ENCODE measurements at regions not wholly inside any gene's neighbourhood (a gene's known extent, or its start where the extent isn't known, plus 50 kb on each side); places are given as distances from the start of the nearest gene placed in this dataset.

DNA sequence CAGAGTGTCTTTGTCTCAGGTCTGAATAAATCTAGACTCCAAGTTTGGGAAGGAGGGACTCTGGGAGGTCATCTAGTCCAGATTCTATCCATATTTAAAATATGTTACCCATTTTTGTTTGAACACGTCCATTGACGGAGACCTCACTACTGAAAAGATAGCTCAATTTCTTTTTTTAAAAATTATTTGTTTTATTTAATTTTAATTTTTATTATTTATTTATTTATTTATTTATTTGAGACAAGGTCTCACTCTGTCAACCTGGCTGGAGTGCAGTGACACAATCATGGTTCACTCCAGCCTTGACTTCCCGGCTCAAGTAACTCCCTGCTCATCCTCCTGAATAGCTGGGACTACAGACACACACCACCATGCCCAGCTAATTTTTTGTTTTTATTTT is 89.5 kb upstream of the SNX19 start:
- H3K4me3 ChIP-seq: no peak overlapping the region
- H3K27me3 ChIP-seq: no peaks in the 10 kb centered on the region
- no peaks in the 10 kb centered on the region for H3K4me1 ChIP-seq
- peaks cover 0 to 9% (median 3%) of the 10 kb centered on the region in 4 donors for H3K9me3 ChIP-seq
- WGBS, 2 donors: 97 to 98% methylated on average over 3 of the region's 3 CpGs
- no peak overlapping the region for H3K27ac ChIP-seq
- TF ChIP-seq POLR2A (IDR thresholded peaks at IDR 0.05): no peak
- TF ChIP-seq, protein P1, sequence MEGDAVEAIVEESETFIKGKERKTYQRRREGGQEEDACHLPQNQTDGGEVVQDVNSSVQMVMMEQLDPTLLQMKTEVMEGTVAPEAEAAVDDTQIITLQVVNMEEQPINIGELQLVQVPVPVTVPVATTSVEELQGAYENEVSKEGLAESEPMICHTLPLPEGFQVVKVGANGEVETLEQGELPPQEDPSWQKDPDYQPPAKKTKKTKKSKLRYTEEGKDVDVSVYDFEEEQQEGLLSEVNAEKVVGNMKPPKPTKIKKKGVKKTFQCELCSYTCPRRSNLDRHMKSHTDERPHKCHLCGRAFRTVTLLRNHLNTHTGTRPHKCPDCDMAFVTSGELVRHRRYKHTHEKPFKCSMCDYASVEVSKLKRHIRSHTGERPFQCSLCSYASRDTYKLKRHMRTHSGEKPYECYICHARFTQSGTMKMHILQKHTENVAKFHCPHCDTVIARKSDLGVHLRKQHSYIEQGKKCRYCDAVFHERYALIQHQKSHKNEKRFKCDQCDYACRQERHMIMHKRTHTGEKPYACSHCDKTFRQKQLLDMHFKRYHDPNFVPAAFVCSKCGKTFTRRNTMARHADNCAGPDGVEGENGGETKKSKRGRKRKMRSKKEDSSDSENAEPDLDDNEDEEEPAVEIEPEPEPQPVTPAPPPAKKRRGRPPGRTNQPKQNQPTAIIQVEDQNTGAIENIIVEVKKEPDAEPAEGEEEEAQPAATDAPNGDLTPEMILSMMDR (IDR thresholded peaks at IDR 0.05): no peak
- no peak for TF ChIP-seq EP300 (IDR thresholded peaks at IDR 0.05)
- DNase-seq (ENCODE audit: low spot score in 2 of 2): no peak
- no peaks in the 10 kb centered on the region for H3K36me3 ChIP-seq

DNA sequence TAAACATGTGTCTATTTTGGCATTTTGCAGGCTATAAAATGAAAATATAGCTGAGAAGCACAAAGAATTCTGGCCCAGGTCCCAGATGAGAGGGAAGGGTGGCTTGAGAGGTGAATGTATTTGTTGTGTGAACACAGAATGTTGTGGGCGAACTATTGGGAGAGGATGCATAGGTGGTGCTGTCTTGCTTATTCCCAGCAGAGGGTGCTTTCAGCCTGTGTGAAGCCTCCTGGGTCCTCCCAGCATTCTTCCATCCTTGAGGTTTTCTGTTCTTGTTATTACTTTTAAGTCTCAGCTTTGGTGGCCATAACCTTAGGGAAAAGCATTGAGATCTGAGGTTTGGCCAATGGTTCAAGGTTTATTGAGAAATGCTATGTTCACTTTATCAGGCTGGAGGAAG is 108.7 kb upstream of the SNX19 start:
- Histone ChIP-seq H3K27ac (no peak overlapping the region), H3K36me3 (no peaks in the 10 kb centered on the region), H3K27me3 (no peaks in the 10 kb centered on the region), H3K9me3 (peaks cover 0 to 4% (median 0%) of the 10 kb centered on the region in 4 donors), H3K4me3 (no peak overlapping the region), H3K4me1 (no peaks in the 10 kb centered on the region)
- TF ChIP-seq, protein P1 (IDR thresholded peaks at IDR 0.05): no peak
- TF ChIP-seq POLR2A (IDR thresholded peaks at IDR 0.05) (no peak), EP300 (IDR thresholded peaks at IDR 0.05) (no peak)
- WGBS, 2 donors: 38 to 59% methylated on average over 1 of the region's 1 CpG
- no peak for DNase-seq (ENCODE audit: low spot score in 2 of 2)

DNA sequence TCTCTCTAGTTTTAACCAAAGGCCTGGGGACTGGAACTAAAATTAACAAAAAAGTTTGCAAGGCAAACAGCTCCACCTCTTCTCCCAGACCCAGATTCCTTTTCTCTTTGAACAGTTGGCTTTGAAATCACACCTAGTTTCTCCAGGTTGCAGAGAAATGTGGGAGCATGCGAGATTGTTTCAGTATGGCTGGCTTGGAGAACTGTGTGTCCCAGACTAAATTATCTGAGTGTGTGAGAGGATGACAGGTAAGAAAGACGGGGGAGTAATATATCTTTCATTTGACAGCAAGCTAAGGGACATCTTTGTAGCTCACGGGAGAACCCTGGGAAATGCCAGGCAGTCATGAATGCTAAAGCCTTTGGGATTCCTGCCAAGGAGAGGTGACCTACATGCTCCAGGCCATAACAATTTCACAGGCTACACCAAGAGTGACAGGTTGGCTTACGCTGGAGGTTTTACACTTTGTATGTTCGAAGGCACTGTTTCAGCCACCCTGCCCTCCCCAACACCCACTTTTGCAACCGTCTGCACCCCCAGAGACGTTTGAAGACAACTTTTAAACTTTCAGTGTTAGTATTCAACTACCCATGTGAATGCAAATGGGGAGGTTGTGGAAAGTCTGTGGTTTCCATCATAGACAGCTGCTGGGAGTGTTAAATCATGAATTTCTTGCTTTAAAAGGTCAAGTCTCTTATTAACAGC is 109.3 kb upstream of the SNX19 start:
- TF ChIP-seq EP300 (IDR thresholded peaks at IDR 0.05) (no peak), POLR2A (IDR thresholded peaks at IDR 0.05) (no peak)
- TF ChIP-seq, protein P1 (IDR thresholded peaks at IDR 0.05): no peak
- 57 to 59% methylated on average over 7 of the region's 7 CpGs for WGBS, 2 donors
- Histone ChIP-seq H3K36me3 (no peaks in the 10 kb centered on the region), H3K27me3 (no peaks in the 10 kb centered on the region), H3K4me1 (no peaks in the 10 kb centered on the region), H3K9me3 (peaks cover 0 to 4% (median 0%) of the 10 kb centered on the region in 4 donors), H3K4me3 (no peak overlapping the region), H3K27ac (no peak overlapping the region)
- no peak for DNase-seq (ENCODE audit: low spot score in 2 of 2)

DNA sequence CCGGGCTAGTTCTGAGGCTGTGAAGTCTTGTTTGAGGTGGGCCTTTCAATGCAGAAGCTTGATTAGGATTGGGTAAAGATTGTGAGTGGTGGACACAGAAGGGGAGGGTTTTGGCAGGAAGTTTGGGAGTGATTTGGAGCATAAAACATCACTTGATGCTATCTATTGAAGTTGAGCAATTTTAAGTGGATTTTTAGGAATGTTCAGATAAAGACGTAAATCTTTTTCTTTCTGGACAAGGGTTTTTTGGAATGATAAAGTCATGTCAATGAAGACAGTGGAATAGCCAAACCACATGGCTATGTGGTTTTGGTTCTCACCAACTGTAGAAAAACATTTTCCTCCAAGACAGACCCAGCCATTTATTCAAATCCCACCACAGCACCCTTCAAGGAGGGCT is 111.2 kb upstream of the SNX19 start:
- no peak for DNase-seq (ENCODE audit: low spot score in 2 of 2)
- WGBS, 2 donors: 83 to 84% methylated on average over 2 of the region's 2 CpGs
- no peak overlapping the region for H3K27ac ChIP-seq
- no peaks in the 10 kb centered on the region for H3K9me3 ChIP-seq
- H3K27me3 ChIP-seq: no peaks in the 10 kb centered on the region
- H3K36me3 ChIP-seq: no peaks in the 10 kb centered on the region
- TF ChIP-seq, protein P1 (IDR thresholded peaks at IDR 0.05): no peak
- TF ChIP-seq POLR2A (IDR thresholded peaks at IDR 0.05) (no peak), EP300 (IDR thresholded peaks at IDR 0.05) (no peak)
- no peak overlapping the region for H3K4me3 ChIP-seq
- H3K4me1 ChIP-seq: no peaks in the 10 kb centered on the region

DNA sequence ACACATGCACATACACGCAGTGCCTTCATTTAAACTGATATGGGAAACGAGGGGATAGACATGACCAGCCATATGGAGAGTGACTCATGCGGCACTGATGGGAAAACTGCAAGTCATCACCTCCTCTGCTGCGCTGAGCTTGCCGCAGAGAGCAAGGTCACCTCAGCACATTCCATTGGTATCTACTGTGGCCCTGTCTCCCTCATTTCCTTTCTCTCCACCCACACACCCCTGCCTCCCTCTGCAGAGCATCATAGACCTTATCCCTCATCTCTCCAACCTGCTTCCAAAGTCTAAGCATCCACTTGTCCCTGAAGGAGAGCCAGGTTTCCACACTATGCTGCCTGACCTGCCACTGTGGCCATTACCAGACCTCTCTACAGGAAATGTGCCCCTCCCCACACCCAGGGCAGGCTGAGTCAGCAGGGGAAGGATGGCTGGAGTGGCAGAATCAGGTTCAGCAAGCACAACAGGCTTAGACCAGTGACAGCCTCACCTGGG is 116.9 kb upstream of the SNX19 start:
- Histone ChIP-seq H3K27me3 (no peaks in the 10 kb centered on the region), H3K36me3 (no peaks in the 10 kb centered on the region), H3K4me1 (no peaks in the 10 kb centered on the region), H3K27ac (no peak overlapping the region), H3K9me3 (no peaks in the 10 kb centered on the region), H3K4me3 (no peak overlapping the region)
- WGBS, 2 donors: 49 to 51% methylated on average over 4 to 5 of the region's 5 CpGs
- TF ChIP-seq POLR2A (IDR thresholded peaks at IDR 0.05): no peak
- TF ChIP-seq, protein P1 (IDR thresholded peaks at IDR 0.05): no peak
- TF ChIP-seq EP300 (IDR thresholded peaks at IDR 0.05): no peak
- no peak for DNase-seq (ENCODE audit: low spot score in 2 of 2)
